A673 (cell line): ENCODE measurements at regions not wholly inside any gene's neighbourhood (a gene's known extent, or its start where the extent isn't known, plus 50 kb on each side); places are given as distances from the start of the nearest gene placed in this dataset.
"Not testable (repeated sequence)": the region's sequence is repeated elsewhere in the genome, so short reads cannot be mapped to it uniquely, and the experiment has no call there.

ENCODE experiments used
- EZH2 ChIP-seq: fragments of 200-600 bp; sonication (generic); IDR thresholded peaks from 2 replicates; pipeline ENCODE4 v1.6.1; 2017; ENCODE audit warnings: borderline replicate concordance, low read depth, mild to moderate bottlenecking, mixed read lengths, antibody characterized with exemption, low read length; ENCODE audit not compliant: poor library complexity, severe bottlenecking
- TF ChIP-seq, protein P1 (sequence below): fragments of 300-800, 200-600 bp; sonication (generic); conservative IDR thresholded peaks from 2 replicates; pipeline ENCODE4 v1.5.1; 2017; ENCODE audit warnings: low read depth, mild to moderate bottlenecking, antibody characterized with exemption, low read length, moderate library complexity, mixed read lengths

DNA sequence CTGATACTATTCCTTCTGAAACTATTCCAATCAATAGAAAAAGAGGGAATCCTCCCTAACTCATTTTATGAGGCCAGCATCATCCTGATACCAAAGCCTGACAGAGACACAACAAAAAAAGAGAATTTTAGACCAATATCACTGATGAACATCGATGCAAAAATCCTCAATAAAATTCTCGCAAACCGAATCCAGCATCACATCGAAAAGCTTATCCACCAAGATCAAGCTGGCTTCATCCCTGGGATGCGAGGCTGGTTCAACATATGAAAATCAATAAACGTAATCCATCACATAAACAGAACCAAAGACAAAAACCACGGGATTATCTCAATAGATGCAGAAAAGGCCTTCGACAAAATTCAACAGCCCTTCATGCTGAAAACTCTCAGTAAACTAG is 251.7 kb downstream of the LAS1L start:
- TF ChIP-seq, protein P1, sequence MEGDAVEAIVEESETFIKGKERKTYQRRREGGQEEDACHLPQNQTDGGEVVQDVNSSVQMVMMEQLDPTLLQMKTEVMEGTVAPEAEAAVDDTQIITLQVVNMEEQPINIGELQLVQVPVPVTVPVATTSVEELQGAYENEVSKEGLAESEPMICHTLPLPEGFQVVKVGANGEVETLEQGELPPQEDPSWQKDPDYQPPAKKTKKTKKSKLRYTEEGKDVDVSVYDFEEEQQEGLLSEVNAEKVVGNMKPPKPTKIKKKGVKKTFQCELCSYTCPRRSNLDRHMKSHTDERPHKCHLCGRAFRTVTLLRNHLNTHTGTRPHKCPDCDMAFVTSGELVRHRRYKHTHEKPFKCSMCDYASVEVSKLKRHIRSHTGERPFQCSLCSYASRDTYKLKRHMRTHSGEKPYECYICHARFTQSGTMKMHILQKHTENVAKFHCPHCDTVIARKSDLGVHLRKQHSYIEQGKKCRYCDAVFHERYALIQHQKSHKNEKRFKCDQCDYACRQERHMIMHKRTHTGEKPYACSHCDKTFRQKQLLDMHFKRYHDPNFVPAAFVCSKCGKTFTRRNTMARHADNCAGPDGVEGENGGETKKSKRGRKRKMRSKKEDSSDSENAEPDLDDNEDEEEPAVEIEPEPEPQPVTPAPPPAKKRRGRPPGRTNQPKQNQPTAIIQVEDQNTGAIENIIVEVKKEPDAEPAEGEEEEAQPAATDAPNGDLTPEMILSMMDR, result not testable (repeated sequence)
- not testable (repeated sequence) for TF ChIP-seq EZH2
